Mesendoderm (in vitro differentiated cells): ENCODE measurements at regions not wholly inside any gene's neighbourhood (a gene's known extent, or its start where the extent isn't known, plus 50 kb on each side); places are given as distances from the start of the nearest gene placed in this dataset.

Experiments
- DNase-seq: peaks from one replicate; pipeline ENCODE4 v3.0.0; 2013
- H2AK5ac ChIP-seq: 2 replicates; pipeline ENCODE4 v1.6.1; 2013; ENCODE audit warnings: low read length, inconsistent platforms
- H2BK120ac ChIP-seq: 2 replicates; pipeline ENCODE4 v1.6.1; 2013; ENCODE audit warnings: low read depth, mild to moderate bottlenecking, low read length, moderate library complexity, mixed read lengths
- H2BK15ac ChIP-seq: replicated peaks from 2 replicates; pipeline ENCODE4 v1.6.1; 2013; ENCODE audit warnings: low read depth, mild to moderate bottlenecking, moderate library complexity
- H2BK5ac ChIP-seq: 2 replicates; pipeline ENCODE4 v1.6.1; 2013; ENCODE audit warnings: low read length, inconsistent platforms
- H3K18ac ChIP-seq: 2 replicates; pipeline ENCODE4 v1.6.1; 2013; ENCODE audit warnings: mild to moderate bottlenecking, low read length, mixed read lengths
- H3K23ac ChIP-seq: one replicate; pipeline ENCODE4 v1.6.1; 2013; ENCODE audit warnings: low read length
- H3K27ac ChIP-seq: 2 replicates; pipeline ENCODE4 v1.5.1; 2013; ENCODE audit warnings: low read depth, mild to moderate bottlenecking, inconsistent platforms, low read length, moderate library complexity
- H3K27me3 ChIP-seq: 2 replicates; pipeline ENCODE4 v1.6.1; 2013; ENCODE audit warnings: low read length, control low read depth, mild to moderate bottlenecking, inconsistent platforms; ENCODE audit not compliant: insufficient read depth, poor library complexity
- H3K36me3 ChIP-seq: 2 replicates; pipeline ENCODE4 v1.6.1; 2013; ENCODE audit warnings: low read length, inconsistent platforms; ENCODE audit not compliant: control insufficient read depth, insufficient read depth
- H3K4ac ChIP-seq: one replicate; pipeline ENCODE4 v1.6.1; 2013; ENCODE audit warnings: low read depth, mild to moderate bottlenecking, low read length, moderate library complexity
- H3K4me1 ChIP-seq: 2 replicates; pipeline ENCODE4 v1.6.1; 2013; ENCODE audit warnings: low read depth, low read length, inconsistent platforms; ENCODE audit not compliant: control insufficient read depth
- H3K4me2 ChIP-seq: 2 replicates; pipeline ENCODE4 v1.6.1; 2013; ENCODE audit warnings: low read length
- H3K4me3 ChIP-seq: 2 replicates; pipeline ENCODE4 v1.5.1; 2013; ENCODE audit warnings: mild to moderate bottlenecking, low read length
- H3K56ac ChIP-seq: one replicate; pipeline ENCODE4 v1.6.1; 2013; ENCODE audit warnings: low read length
- H3K79me1 ChIP-seq: 2 replicates; pipeline ENCODE4 v1.6.1; 2013; ENCODE audit warnings: low read length, inconsistent platforms
- H3K79me2 ChIP-seq: 2 replicates; pipeline ENCODE4 v1.6.1; 2013; ENCODE audit warnings: mild to moderate bottlenecking, low read length; ENCODE audit not compliant: control insufficient read depth, insufficient read depth
- H3K9ac ChIP-seq: 2 replicates; pipeline ENCODE4 v1.6.1; 2013; ENCODE audit warnings: low read length, inconsistent platforms
- H4K5ac ChIP-seq: one replicate; pipeline ENCODE4 v1.6.1; 2013; ENCODE audit warnings: low read length
- H4K8ac ChIP-seq: one replicate; pipeline ENCODE4 v1.6.1; 2013; ENCODE audit warnings: low read depth, mild to moderate bottlenecking, control low read depth, low read length, moderate library complexity
- WGBS: extraction: QIAGEN DNeasy Blood & Tissue Kit; methylation state at CpG from one replicate; pipeline ENCODE4 v1.1.7; 2013; ENCODE audit warnings: low lambda C conversion rate, missing lambda C conversion rate; ENCODE audit not compliant: insufficient coverage; ENCODE audit errors: extremely low coverage; 5-methylcytosine and 5-hydroxymethylcytosine counted together

GRCh38 chr13:47499358-47500150 is 501.5 kb downstream of the SUCLA2 start:
- no peak overlapping the region for H3K27ac ChIP-seq
- WGBS = no CpG with 5 or more reads among the region's 7 CpGs

GRCh38 chr13:47484548-47484947 is 516.5 kb downstream of the SUCLA2 start:
- Histone ChIP-seq H3K79me2 (no peaks in the 10 kb centered on the region), H3K4me1 (no peaks in the 10 kb centered on the region), H3K56ac (no peak overlapping the region), H2BK15ac (no peak overlapping the region), H2AK5ac (no peak overlapping the region), H3K36me3 (no peaks in the 10 kb centered on the region), H3K9ac (no peak overlapping the region), H3K27me3 (no peaks in the 10 kb centered on the region), H3K4me2 (no peak overlapping the region), H3K18ac (no peak overlapping the region), H3K27ac (no peak overlapping the region), H4K5ac (no peak overlapping the region), H2BK5ac (no peak overlapping the region), H2BK120ac (no peak overlapping the region), H3K4me3 (no peak overlapping the region), H4K8ac (no peak overlapping the region), H3K23ac (no peak overlapping the region), H3K79me1 (no peaks in the 10 kb centered on the region), H3K4ac (no peak overlapping the region)
- no peak for DNase-seq
- WGBS = no CpG with 5 or more reads among the region's 3 CpGs

More at GRCh38 chr13:47499358-47500150, 501.5 kb downstream of the SUCLA2 start:
- Histone ChIP-seq H4K5ac (no peak overlapping the region), H3K18ac (no peak overlapping the region), H2AK5ac (no peak overlapping the region), H3K79me2 (no peaks in the 10 kb centered on the region), H3K4me1 (no peaks in the 10 kb centered on the region), H3K23ac (no peak overlapping the region), H3K36me3 (no peaks in the 10 kb centered on the region), H3K4me3 (no peak overlapping the region), H3K4ac (no peak overlapping the region), H2BK5ac (no peak overlapping the region), H3K4me2 (no peak overlapping the region), H3K79me1 (no peaks in the 10 kb centered on the region), H2BK120ac (no peak overlapping the region), H3K9ac (no peak overlapping the region), H2BK15ac (no peak overlapping the region), H3K56ac (no peak overlapping the region), H3K27me3 (no peaks in the 10 kb centered on the region), H4K8ac (no peak overlapping the region)
- no peak for DNase-seq

GRCh38 chr13:47481536-47481935 is 519.5 kb downstream of the SUCLA2 start:
- Histone ChIP-seq H3K27me3 (no peaks in the 10 kb centered on the region), H3K23ac (no peak overlapping the region), H2BK5ac (no peak overlapping the region), H3K79me2 (no peaks in the 10 kb centered on the region), H3K79me1 (no peaks in the 10 kb centered on the region), H3K4me1 (no peaks in the 10 kb centered on the region), H4K8ac (no peak overlapping the region), H3K36me3 (no peaks in the 10 kb centered on the region), H3K4me3 (no peak overlapping the region), H3K56ac (no peak overlapping the region), H2BK120ac (no peak overlapping the region), H2AK5ac (no peak overlapping the region), H3K4ac (no peak overlapping the region), H3K18ac (no peak overlapping the region), H3K27ac (no peak overlapping the region), H3K9ac (no peak overlapping the region), H2BK15ac (no peak overlapping the region), H4K5ac (no peak overlapping the region), H3K4me2 (no peak overlapping the region)
- DNase-seq = no peak

- Histone ChIP-seq H3K9ac (no peak overlapping the region), H3K36me3 (no peaks in the 10 kb centered on the region), H3K18ac (no peak overlapping the region), H3K23ac (no peak overlapping the region), H2BK15ac (no peak overlapping the region), H3K4me2 (no peak overlapping the region), H3K56ac (no peak overlapping the region), H3K4me3 (no peak overlapping the region), H2AK5ac (no peak overlapping the region), H3K79me2 (no peaks in the 10 kb centered on the region), H3K27me3 (no peaks in the 10 kb centered on the region), H2BK5ac (no peak overlapping the region), H2BK120ac (no peak overlapping the region), H4K5ac (no peak overlapping the region), H4K8ac (no peak overlapping the region), H3K4me1 (no peaks in the 10 kb centered on the region), H3K27ac (no peak overlapping the region), H3K79me1 (no peaks in the 10 kb centered on the region), H3K4ac (no peak overlapping the region)
- no CpG with 5 or more reads among the region's 3 CpGs for WGBS
- DNase-seq = peak; percentile 44
Observed at GRCh38 chr13:47480951-47481350, 520.1 kb downstream of the SUCLA2 start.

DNA sequence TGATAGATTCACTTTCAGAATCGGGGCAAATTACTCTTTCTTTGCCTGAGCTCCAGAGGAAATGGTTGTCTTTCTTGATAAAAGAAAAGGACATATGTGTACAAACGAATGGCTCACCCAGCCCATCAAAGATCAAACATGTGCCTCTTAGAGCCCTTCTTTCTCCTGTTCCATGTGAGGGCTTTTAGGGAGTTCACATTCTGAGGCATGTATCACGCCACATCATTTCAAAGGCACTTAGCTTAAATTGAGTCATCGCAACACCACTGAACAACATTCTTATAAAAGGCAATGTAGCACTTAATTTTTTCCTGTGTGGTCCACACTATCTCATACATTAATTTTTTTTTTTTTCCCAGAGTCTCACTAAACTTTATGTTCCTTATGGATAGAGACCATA is 521.0 kb downstream of the SUCLA2 start:
- no CpG with 5 or more reads among the region's 4 CpGs for WGBS

DNA sequence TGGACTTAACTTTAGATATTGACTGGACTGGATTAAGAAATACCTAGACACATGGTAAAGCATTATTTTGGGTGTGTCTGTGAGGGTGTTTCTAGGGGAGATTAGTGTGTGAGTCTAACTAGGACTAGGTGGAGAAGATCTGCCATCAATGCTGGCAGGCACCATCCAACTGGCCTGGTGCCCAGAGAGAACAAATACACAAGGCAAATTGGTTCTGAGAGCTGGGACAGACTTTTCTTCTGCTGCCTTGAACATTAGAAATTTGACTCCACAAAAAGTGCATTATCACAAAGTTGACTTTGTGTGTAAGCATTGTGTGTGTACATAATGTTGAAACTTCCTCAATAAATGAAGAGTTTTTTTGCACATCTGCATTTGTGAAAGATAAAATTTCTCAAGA is 522.1 kb downstream of the SUCLA2 start:
- H4K5ac ChIP-seq = no peak overlapping the region
- no peak overlapping the region for H3K4me2 ChIP-seq

More for the DNA sequence above, 521.0 kb downstream of the SUCLA2 start:
- no peak overlapping the region for H3K18ac ChIP-seq
- H3K56ac ChIP-seq = no peak overlapping the region
- H3K23ac ChIP-seq = no peak overlapping the region
- H3K4ac ChIP-seq = no peak overlapping the region
- no peaks in the 10 kb centered on the region for H3K4me1 ChIP-seq
- no peak overlapping the region for H3K4me2 ChIP-seq
- no peaks in the 10 kb centered on the region for H3K27me3 ChIP-seq
- no peak overlapping the region for H3K27ac ChIP-seq
- H3K79me2 ChIP-seq = no peaks in the 10 kb centered on the region
- H2AK5ac ChIP-seq = no peak overlapping the region
- H3K4me3 ChIP-seq = no peak overlapping the region
- no peak overlapping the region for H2BK15ac ChIP-seq
- H2BK120ac ChIP-seq = no peak overlapping the region
- H3K79me1 ChIP-seq = no peaks in the 10 kb centered on the region
- H3K9ac ChIP-seq = no peak overlapping the region
- H3K36me3 ChIP-seq = no peaks in the 10 kb centered on the region
- no peak overlapping the region for H2BK5ac ChIP-seq
- H4K5ac ChIP-seq = no peak overlapping the region
- no peak overlapping the region for H4K8ac ChIP-seq
- no peak for DNase-seq

More for the DNA sequence above, 522.1 kb downstream of the SUCLA2 start:
- H2BK15ac ChIP-seq = no peak overlapping the region
- H3K36me3 ChIP-seq = no peaks in the 10 kb centered on the region
- H3K4me3 ChIP-seq = no peak overlapping the region
- H3K79me2 ChIP-seq = no peaks in the 10 kb centered on the region
- H2BK120ac ChIP-seq = no peak overlapping the region
- H3K79me1 ChIP-seq = no peaks in the 10 kb centered on the region
- no peaks in the 10 kb centered on the region for H3K4me1 ChIP-seq
- no peak overlapping the region for H2BK5ac ChIP-seq
- no peak for DNase-seq
- no peak overlapping the region for H3K23ac ChIP-seq
- no peak overlapping the region for H3K56ac ChIP-seq
- H4K8ac ChIP-seq = no peak overlapping the region
- H3K27me3 ChIP-seq = no peaks in the 10 kb centered on the region
- H2AK5ac ChIP-seq = no peak overlapping the region
- no peak overlapping the region for H3K27ac ChIP-seq
- no peak overlapping the region for H3K4ac ChIP-seq
- no peak overlapping the region for H3K9ac ChIP-seq
- no peak overlapping the region for H3K18ac ChIP-seq
